GM21360 (cell line): ENCODE measurements at regions not wholly inside any gene's neighbourhood (a gene's known extent, or its start where the extent isn't known, plus 50 kb on each side); places are given as distances from the start of the nearest gene placed in this dataset.

Experiments used
- ATAC-seq: cut with Tn5 transposase; IDR thresholded peaks from one replicate; pipeline ENCODE4 v1.9.1; 2021; ENCODE audit warnings: mild to moderate bottlenecking, moderate library complexity; ENCODE audit not compliant: unreplicated experiment

- no peak for ATAC-seq
Observed at GRCh38 chr1:87905651-87906050, 577.0 kb downstream of the LMO4 start.

- no peak for ATAC-seq
Observed at GRCh38 chr1:87906078-87906477, 577.4 kb downstream of the LMO4 start.

- ATAC-seq: no peak
Observed at GRCh38 chr1:87913361-87913760, 584.7 kb downstream of the LMO4 start.

GRCh38 chr1:87914396-87914795 is 585.7 kb downstream of the LMO4 start:
- ATAC-seq: no peak

GRCh38 chr1:87915771-87916170 is 587.1 kb downstream of the LMO4 start:
- no peak for ATAC-seq

DNA sequence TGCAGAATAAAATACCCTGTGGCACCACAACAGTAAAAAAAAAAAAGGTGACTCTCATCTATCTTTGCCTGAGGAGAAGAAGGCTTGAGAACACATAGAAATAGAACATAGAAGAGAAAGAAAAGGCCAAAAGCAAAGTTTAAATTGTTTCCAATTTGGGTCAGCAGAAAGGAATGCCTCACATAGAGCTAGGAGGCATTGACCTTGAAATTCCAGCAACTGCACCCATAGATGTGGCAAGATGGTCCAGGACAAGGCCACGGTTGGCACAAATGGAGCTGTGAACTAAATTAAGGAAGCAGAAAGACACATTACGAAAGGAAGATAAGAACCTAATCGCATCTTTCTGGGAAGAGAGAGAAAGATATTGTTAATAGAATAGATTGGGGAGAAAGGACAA is 588.3 kb downstream of the LMO4 start:
- ATAC-seq: no peak

- no peak for ATAC-seq
Observed at GRCh38 chr1:87918398-87918797, 589.7 kb downstream of the LMO4 start.

- no peak for ATAC-seq
Observed at GRCh38 chr1:87922885-87923284, 594.2 kb downstream of the LMO4 start.

- no peak for ATAC-seq
Observed at GRCh38 chr1:87926131-87926830, 597.6 kb downstream of the LMO4 start.

DNA sequence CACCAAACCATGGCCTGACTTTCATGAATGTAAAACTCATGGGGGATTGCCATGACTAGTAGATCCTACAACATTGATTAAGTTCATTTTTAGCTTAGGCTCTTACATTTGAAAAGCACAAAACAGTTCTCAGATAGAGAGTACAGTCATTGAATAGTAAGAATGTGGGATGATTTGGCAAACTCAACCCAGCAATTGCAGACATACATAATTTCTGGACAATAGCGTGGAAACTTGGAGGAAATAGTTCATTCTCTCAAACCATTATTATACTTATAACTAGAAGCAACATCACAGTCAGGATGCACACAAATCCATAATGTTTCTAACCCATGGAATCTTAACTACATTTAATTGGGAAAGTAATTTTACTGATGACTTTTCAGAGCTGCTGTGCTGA is 598.2 kb downstream of the LMO4 start:
- ATAC-seq: no peak

DNA sequence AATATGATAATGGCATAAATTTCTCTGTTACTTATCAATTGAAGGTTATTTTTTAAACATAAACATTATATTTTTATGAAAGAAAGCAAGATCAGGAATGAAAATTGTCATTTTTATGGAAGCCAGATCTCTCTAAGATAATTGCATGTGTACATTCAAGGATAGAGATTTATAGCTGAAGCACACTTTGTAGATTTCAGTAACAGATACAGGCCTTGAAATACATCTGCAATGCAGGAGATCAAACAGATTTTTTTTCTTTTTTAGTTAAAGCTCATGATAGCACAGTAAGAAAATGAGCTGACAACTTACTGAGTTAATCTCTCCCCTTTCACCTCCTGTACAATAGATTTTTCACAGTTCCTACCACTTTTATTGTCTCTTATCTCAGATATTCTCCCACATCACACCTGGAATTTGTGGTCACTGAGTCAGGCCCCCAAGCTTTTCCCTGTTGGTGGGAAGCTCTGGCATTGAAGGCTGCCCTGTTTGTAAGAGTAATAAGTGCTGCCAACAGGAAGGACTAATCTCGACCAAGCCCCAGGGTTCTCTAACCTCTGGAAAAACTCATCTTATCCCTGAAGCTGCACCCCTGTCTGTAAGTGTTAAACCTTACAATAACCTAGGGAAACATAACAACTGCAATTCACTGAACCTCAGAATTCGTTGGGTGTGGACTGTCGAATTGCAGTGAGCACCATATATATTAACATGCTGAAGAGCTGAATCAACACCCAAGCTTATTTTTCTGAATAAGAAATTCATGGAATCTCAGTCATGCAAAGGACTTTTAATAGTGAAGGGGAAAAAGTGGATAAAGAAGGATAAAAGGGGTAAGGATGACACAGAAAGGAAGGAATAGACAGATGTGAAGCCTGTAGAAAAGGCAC is 599.0 kb downstream of the LMO4 start:
- ATAC-seq: no peak

DNA sequence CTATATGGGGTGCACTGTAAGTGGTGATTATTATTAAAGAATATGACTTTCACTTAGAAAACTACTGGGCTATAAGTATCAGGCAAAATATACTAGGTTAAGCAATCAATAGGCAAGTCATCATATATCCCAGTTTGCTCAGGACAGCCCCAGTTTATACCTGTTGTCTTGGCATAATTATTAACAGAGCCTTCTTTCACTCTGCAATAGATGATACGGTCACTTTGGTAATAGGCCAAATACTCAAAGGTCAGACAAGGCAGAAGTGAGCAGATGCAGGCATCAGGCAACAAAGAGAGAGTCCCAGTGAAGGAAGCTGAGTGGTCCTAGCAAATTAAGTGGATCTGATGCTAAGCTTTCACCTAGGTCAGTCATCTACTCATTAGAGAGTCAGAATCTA is 599.9 kb downstream of the LMO4 start:
- ATAC-seq: no peak

GRCh38 chr1:87929906-87930305 is 601.2 kb downstream of the LMO4 start:
- no peak for ATAC-seq

GRCh38 chr1:87930796-87931195 is 602.1 kb downstream of the LMO4 start:
- no peak for ATAC-seq

DNA sequence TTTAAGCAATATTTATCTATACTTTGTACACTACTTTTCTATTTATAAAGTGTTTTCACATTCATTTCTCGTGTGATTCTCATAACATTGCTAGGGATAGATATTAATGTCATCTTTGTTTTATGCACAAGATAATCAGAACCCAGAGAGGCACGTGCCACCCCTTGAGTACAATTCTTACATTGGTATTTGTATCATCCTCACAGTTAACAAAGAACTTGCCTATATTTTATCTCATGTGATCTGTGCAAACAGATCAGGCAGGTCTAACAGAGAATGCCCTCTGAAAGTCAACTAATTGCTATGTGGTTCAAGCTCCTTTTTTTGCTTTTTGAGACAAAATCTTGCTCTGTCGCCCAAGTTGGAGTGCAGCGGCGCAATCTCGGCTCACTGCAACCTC is 604.5 kb downstream of the LMO4 start:
- ATAC-seq: no peak

DNA sequence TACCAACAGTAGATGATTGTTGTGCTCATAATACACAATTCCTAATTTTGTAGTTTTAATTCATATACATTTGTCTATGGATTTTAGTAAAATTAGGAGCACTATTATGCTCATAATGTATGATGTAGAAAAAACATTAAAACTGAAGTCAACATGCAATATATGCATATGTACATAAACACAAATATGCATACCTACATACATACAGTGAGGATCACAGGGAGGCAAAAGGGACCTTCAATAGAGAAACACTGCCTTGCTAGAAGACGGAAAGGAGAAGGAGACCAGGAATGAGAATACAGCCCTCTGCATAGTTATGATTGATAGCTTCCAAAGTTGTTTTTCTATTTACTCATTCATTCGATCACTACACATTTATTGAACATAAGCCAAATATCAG is 606.5 kb downstream of the LMO4 start:
- no peak for ATAC-seq

- ATAC-seq: no peak
Observed at GRCh38 chr1:87937831-87938395, 609.2 kb downstream of the LMO4 start.

DNA sequence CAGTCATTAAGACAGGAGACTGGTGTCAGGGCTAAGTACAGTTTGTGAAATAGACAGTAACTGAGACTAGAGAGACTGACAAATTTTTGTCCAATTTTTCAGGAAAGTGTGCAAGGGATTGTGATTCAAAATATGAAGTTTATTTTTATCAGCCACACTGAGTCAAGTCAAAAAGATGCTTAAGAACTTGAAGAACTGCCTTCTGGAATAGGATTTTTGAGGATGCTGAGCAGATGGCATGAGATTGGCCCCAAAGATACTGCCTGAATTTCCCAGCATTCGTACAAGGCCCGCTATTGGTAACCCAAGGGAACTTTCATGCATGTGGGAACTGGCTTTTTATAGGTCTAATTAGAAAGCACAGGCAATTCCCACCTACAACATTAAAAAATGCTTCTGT is 610.0 kb downstream of the LMO4 start:
- ATAC-seq: no peak

- no peak for ATAC-seq
Observed at GRCh38 chr1:87939444-87939843, 610.8 kb downstream of the LMO4 start.

DNA sequence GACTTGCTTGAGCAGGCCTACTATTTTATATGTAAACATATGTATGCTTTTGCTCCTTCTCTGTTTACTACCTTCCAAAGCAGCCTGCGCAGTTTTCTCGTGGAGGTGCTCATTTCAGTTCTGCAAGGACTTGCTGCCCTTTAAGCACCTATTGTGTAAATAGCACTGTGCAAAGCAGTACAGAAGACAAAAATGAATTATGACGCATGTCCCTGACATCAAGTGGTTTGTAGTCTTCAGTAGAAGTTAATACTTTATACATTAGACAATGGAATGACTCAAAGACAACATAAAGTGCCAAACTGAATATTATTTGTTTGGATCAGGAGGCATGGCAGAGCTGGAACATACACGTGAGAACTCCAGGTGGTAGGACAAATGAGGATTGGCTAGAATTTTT is 611.7 kb downstream of the LMO4 start:
- no peak for ATAC-seq

DNA sequence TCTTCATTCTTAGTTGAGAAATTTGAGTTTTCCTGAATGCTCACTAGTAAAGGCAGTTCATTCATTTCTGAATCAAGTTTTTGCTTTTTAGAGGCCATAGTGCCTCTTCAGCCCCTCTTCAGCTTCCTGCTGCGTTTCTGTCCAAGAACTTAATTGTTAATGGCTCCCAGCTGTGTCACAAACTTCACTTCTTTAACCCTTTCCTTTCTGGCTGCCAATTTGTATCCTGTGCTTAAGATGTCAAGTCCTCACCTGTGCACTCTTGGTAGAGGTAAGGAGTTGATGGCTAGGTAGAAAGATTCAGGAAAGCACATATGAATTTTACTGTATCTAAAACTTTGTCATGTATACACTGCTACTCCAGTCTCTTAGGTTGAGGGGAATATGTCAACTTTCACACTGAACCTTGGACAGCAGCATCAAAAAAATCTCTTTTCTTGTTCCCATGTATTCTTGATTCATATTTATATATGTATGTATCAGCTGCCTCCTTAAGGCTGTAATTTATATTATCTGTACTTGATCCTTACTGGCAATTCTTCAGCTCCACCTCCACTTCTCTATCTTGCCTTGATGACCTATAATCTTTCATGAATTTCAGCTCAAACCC is 612.8 kb downstream of the LMO4 start:
- ATAC-seq: no peak

DNA sequence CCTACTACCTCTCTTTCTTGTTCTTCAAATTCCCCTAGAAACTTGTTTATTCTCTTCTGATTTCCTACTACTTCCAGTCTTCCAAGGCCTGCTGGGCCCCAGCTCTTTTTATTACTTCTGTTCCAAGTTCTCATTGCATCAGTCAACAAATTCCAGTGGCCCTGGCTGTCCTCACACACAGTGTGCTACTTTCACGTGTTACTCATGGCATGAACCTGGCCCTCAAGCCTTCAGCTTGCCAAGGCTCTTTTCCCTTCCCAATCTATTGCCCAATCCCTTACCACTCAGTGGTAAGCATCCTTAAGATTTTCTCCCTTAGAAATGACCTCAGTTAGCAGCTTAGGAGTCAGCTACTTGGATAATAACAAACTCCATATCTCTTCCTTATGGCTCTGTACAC is 613.5 kb downstream of the LMO4 start:
- ATAC-seq: no peak
